CD4-positive, alpha-beta T cell treated with Interleukin-2 at 100 ng/mL for 4 hours (primary cell): ENCODE measurements at regions not wholly inside any gene's neighbourhood (a gene's known extent, or its start where the extent isn't known, plus 50 kb on each side); places are given as distances from the start of the nearest gene placed in this dataset.
"Not testable (repeated sequence)": the region's sequence is repeated elsewhere in the genome, so short reads cannot be mapped to it uniquely, and the experiment has no call there.

ENCODE experiments used
- DNase-seq: peaks from one replicate; pipeline ENCODE4 v3.0.0-alpha.2; 2020; ENCODE audit warnings: low spot score

DNA sequence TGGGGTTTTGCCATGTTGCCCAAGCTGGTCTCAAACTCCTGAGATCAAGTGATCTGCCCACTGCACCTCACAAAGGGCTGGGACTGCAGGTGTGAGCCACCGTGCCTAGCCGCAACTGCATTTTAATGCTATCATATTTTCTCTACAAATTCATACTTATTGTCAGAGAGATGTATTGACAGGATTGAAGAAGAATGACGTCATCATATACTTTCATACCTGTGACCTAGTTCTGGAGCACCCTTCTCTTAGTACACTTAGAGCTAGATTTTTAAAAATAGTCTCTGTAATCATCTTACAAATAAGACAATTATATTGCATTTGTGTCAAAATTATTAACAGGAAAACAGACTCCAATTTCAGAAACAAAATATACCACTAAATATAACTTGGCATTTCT lies 242.8 kb upstream of the PDZRN3 start:
- no peak for DNase-seq

DNA sequence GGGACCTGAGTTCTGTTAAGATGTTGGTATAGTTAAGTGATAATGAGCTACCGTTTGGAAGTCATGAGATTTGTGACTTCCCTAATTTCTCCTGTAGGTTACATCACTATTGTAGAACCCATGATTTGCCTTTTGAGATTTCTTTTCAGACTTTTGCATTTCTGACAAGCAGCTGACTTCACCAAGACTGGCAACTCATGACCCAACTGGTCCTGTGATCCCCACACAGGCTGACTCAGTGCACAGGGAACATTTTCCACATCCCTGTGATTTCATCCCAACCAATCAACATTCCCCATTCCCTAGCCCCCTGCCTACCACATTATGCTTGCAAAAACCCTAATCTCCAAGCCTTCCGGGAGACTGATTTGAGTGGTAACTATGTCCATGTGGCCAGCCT lies 242.1 kb upstream of the PDZRN3 start:
- DNase-seq: no peak

GRCh38 chr3:73863546-73864079 lies 238.9 kb upstream of the PDZRN3 start:
- DNase-seq: no peak

- DNase-seq: no peak
These were observed 231.1 kb upstream of the PDZRN3 start for GRCh38 chr3:73855813-73856212.

GRCh38 chr3:73848173-73848906 lies 223.6 kb upstream of the PDZRN3 start:
- no peak for DNase-seq

GRCh38 chr3:73846951-73847350 lies 222.2 kb upstream of the PDZRN3 start:
- no peak for DNase-seq

DNA sequence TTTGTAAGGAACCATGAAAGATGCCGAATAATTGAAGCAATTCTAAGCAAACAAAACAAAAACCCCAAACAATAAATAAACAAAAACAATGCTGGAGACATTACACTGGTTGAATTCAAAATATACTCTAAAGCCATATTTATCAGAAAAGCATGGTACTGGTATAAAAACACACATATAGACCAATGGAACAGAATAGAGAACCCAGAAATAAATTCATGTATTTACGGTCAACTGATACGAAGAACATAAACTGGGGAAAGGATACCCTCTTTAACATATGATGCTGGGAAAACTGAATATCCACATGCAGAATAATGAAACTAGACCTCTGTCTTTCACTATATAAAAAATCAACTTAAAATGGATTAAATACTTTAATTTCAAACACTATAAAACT lies 214.3 kb upstream of the PDZRN3 start:
- no peak for DNase-seq

DNA sequence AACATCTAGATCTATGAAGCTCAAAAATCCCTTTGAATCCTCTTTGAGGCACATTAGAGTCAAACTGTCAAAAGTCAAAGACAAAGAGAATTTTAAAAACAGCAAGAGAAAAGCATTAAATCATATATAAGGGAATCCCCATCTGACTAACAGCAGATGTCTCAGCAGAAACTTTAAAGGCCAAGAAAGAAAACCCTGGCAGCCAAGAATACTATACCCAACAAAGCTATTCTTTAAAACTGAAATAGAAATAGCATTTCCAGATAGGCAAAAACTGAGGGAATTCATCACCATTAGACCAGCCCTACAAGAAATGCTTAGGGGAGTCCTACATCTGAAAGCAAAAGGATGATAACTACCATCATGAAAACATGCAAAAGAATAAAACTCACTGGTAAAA lies 211.2 kb upstream of the PDZRN3 start:
- no peak for DNase-seq

- DNase-seq: no peak
These were observed 207.7 kb upstream of the PDZRN3 start for GRCh38 chr3:73832426-73832825.

DNA sequence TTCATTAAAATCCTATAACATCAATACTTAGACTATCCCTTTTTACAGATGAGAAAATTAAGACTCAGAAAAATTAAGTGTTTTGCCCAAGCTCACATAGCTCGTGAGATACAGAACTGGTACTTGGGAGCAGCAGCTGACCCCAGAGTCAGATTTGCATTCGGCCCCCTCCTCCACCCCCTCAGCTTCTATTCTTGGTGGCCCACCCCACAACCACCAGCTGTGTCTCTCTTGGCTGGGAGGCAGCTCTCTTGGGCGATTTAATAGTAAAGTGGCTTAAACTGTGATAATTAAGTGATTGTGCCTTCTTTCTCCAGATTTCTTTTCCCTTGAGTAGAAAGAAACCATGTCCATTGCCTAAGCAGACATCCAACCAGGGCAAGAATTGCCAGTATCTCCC lies 203.6 kb upstream of the PDZRN3 start:
- DNase-seq: no peak

DNA sequence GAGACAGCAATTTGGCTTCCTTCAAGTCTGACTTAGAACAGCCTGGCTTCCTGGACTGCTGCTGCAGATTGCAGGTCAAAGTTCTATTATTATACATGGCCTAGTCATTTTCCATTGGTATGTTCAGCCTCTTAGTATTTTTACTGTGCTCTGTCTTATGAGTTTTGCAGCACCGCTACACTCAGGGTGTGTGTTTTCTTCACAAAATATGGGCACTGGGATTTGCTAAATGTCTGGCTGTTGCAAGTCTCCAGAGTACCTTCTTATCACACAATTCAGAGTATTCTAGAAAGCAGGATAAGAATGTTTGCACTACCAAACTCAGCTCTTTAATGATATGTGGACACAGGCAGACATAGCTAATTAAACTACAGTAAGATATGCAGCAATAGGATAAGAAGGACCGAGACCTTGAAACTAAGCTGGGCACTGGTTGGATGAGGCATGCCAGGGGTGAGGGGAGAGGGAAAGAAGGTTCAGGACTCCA lies 203.0 kb upstream of the PDZRN3 start:
- DNase-seq: no peak

DNA sequence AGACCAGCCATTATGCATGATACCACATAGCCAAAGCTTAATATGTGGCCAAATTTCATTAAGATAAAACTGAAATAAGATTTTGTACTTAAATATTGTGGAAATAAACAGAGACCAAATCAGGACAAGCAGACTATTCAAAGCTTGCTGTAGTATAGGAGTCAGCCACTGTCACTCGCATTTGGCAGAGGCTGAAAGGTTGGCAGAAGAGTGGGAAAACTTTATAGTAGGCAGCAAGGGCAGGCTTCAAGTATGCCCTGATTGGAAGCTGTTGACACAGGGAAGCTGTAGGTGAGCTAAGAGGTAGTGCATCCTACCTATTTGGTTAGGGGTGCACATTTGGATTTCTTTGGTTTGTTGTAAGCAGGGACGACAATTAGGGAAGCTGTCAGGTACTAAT lies 202.5 kb upstream of the PDZRN3 start:
- DNase-seq: no peak

GRCh38 chr3:73820896-73821295 lies 196.2 kb upstream of the PDZRN3 start:
- DNase-seq: not testable (repeated sequence)

DNA sequence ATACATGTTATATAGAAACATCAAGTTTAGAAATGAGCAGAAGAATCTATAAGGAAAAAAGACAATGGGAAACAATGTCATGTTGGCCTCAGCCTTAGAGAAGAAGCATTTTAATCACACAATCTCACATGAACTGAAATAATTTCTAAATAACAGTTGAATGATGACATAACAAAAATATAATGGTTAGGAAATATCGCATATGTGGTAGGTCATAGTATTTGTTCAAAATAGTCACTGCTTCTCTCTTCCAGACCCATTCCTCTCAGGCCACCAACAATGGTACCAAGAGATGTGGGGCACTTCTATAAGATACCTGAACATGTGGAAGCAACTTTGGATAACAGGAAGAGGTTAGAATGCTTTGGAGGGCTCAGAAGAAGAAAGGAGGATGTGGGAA lies 195.7 kb upstream of the PDZRN3 start:
- no peak for DNase-seq

DNA sequence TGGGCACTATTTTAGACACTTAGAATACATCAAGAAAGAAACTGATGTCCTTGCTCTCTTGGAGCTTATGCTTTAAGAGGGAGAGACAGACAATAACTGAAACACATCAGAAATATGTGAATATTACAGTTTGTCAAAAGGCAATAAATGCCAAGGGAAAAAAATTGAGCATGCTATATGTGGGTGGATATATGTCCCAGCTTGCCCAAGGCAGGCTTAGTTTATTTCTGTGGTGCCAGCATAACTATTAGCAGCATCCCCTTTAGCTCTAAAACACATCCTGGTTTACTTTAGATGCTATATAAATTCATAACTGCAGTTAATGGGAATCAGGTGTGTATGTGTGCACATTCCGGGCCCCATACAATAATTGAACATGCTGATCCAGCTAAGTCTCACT lies 191.2 kb upstream of the PDZRN3 start:
- no peak for DNase-seq

GRCh38 chr3:73813692-73814292 lies 189.1 kb upstream of the PDZRN3 start:
- no peak for DNase-seq

DNA sequence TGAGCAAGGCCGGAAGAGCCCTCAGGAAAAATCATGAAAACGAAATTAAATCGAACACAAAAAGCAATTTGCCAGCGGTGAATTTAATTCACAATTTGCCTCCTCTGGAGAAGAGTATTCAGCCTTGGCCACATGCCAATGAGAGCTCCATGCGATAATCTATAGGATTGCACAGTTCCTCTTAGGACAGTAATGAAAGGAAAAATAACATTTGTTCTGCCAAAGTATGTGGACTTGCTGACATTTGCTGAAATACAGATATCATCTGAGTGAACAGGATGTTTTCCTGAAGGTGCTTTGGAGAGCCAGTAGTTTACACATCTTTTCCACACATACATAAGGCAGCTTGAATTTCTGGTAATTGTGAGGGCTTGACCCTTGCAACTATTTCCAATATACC lies 188.6 kb upstream of the PDZRN3 start:
- no peak for DNase-seq

DNA sequence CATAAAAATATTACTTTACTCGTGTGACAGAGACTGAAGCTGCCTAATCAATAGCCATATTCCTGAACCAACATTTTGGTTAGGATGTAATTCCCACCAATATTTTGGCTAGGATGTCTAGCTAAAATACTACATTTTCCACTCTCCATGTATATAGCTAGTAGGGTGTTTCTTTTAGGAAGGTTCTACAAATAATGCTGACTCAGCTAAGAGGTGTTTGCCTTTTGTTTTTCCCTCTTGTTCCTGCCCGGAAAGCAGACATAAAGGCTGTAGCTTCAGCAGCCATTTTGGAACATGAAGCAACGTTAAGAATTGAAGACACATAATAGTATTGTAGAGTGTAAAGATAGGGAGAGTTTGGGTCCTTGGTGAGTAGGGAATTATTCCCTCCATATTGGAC lies 187.3 kb upstream of the PDZRN3 start:
- DNase-seq: no peak

- DNase-seq: no peak
These were observed 184.2 kb upstream of the PDZRN3 start for GRCh38 chr3:73808862-73809509.

- no peak for DNase-seq
These were observed 180.7 kb upstream of the PDZRN3 start for GRCh38 chr3:73805435-73805834.

GRCh38 chr3:73804204-73804603 lies 179.5 kb upstream of the PDZRN3 start:
- DNase-seq: no peak

DNA sequence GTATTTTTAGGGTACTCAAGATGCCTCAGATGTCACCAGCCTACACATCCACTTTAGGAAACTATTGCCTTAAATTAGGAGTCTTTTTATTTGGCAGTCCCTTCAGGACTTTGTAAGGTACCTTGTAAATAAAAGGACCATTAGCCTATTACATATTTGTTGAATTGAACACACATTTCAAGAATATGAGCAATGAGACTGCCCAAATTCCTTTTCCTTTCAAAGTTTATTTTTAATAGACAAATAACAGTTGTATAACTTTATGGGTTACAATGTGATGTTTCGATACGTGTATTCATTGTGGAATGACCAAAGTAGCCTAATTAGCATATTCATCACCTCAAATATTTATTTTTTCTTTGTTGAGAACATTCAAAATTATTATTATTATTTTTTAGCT lies 176.7 kb upstream of the PDZRN3 start:
- DNase-seq: no peak

GRCh38 chr3:73797311-73797710 lies 172.6 kb upstream of the PDZRN3 start:
- DNase-seq: no peak
